ENCODE measurements at regions not wholly inside any gene's neighbourhood (a gene's known extent, or its start where the extent isn't known, plus 50 kb on each side); places are given as distances from the start of the nearest gene placed in this dataset.

DNA sequence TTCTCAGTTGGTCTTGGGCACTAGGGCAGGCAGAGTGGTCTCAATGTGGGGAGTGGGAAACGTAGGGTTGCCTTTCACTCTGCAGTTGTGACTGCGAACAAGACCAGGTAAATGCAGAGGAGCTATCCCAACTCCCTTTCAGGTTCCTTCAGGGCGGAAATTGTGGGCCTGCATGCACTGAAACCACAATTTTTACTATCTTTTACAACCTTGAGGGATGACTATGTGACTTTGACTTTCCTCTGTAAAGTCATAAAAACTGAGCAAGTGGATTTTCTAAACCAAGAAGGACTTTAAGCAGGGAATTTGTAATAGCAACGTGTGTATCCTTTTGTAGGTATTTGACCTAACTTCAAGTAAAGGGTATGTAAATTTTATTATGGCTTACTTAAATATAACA, 171.4 kb upstream of the CADPS start:
- DNase-seq (ENCODE audit: low spot score), result no peak

DNA sequence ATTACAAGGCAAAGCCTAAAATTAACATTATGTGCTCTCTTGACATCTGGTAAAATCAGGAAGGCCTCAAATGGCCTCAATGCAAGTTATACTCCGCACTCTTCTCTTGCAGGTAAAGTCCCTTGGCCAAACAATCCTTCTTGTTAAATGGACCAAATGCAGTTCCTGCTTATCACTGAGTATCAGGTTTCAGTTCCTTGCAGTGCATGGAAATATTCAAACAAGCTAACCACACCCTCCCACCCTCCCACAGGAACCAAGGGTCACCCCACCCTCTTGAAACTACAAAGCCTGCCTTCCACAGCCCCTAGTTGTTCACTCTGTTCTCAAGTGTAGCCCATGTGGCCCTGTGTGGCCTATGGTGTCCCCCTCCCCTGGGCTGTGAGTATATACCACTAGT, 171.9 kb upstream of the CADPS start:
- no peak for DNase-seq (ENCODE audit: low spot score)

DNA sequence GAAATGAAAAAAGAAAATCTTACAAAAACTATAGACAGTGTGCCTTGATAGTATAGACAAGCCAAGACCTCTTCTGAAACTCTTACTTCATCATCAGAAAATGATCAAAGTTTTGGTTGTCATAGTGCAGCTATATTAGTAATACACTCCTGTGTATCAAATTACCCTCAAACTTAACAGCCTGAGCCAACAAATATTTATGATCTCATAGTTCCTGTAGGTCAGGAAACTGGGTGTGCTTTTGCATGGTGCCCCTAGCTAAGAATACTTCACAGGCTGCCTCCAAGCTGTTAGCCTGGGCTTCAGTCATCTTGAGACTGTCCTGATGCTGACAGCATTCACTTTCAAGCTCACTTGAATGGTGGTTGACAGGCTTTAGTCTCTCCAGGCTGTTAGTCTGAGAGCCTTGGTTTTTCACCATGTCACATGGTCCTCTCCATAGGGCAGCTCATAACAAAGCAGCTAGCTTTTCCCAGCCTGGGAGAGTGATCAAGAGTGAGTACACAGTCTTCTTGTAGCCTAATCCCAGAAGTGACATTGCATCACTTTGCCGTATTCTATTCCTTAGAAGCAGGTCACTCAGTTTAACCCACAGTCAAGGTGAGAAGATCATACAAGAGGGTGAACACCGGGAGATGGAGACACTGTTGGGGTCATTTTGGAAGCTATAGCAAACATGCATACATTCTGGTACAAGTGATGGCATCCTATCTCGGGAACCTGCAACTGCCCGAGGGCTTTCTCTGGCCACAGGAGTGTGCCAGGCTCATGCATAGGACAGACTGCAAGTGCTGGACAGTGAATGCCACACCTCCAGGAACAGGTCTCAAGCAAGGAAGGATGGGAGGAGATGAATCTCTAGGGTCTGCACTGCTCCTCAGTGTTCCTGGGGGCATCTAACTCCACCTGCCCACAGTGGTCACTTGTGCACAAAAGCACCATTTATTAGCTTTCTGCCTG, 173.4 kb upstream of the CADPS start:
- DNase-seq (ENCODE audit: low spot score), result no peak

DNA sequence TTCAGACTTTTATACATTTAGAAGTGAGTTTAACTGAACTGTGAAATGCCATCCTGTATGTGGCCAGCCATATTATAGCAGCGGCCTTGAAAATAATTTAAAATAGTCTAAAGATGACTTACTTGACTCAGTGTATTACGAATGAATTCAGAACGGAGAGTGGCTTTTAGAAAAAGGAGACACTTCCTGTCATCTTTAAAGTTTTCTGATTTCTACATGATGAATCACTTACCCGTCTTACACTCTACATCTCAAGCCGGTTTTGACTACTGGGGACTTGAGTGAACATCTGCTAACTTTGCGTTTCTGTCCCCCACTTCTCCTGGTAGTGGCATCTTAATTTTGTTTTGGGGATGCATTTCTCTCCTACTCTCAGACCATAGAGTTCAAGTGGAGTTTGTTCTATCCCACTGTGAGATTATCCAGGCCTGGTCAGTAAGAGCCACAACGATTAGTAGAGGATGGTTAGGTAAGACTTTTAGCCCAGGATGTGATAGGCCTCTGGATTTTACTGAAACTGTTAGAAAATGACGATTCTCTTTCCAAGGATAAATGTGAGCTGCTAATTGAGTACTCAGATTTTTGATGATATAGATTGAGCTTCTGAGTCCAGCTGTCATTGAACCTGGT, 175.4 kb upstream of the CADPS start:
- DNase-seq (ENCODE audit: low spot score), result no peak

DNA sequence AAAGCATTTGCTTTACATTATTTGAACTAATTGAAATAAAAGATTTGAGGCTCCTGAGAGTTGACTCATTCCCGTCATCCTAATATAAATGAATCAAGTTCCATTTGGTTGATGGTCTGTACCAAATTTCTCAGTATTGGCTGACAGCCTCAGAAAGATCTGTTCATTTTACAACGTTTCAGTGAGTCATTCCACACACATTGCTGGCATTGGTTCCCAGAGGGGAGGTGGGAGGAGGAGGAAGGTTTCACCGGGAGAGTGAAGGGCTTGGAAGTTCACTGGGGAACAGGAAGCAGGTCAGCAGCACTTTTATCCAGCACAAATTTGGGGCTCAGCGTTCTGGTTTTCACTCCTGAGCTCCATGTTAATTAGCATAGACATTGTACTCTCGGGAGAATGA, 176.7 kb upstream of the CADPS start:
- DNase-seq (ENCODE audit: low spot score), result no peak

DNA sequence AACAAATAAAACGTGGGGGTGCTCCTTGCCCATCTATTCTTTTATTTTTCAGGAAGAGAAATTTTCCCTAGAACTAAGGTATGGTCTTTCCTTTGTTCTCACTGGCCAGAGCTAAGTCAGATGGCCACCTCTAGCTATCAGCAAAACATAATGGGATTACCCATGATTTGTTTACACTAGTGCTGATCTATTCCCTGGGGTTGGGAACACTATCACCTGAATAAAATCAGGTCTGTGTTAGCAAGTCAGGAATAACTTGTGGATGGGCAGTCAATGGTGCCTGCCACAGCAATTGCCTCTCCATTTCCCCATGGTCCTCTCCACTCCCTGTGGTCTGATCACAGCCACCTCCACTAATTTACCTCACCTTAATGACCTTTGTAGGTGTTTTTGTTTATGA, 181.7 kb upstream of the CADPS start:
- DNase-seq (ENCODE audit: low spot score), result no peak

DNA sequence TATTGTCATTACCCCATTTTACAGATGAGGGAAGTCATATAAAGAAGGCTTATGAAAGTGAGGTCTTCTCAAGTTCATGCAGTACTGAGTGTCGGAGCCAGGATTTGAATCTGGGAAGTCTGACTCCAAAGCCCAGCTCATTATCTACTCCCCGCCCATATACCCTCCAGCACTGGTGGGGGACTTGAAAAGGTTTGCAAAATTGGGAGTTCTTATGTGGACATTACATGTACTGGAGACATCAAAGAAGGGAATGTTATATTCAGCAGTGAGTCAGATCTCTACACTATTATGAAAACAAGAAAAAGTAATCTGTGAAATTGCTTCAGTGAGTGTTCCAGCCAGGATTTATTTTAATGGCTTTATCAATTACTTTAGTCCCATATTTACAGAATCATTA, 185.2 kb upstream of the CADPS start:
- no peak for DNase-seq (ENCODE audit: low spot score)

DNA sequence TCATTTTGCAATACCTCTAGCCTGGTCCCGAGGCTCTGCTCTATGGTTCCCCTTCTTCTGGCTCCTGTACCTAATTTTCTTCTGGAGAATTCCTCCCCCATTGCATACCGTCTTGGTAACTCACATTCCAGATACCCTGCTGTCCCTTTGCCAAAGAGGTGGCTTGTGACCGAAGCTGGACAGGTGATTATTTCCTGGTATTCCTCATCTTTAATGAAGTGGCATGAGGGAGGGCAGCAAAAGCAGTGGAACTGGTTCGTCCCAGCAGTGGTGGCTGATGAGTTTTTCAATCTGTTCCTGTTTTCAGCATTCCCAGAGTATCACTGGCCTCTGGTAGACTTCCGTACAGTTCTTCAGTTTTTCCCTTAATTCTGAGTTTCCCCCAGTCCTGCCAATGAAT, 186.2 kb upstream of the CADPS start:
- DNase-seq (ENCODE audit: low spot score), result no peak

DNA sequence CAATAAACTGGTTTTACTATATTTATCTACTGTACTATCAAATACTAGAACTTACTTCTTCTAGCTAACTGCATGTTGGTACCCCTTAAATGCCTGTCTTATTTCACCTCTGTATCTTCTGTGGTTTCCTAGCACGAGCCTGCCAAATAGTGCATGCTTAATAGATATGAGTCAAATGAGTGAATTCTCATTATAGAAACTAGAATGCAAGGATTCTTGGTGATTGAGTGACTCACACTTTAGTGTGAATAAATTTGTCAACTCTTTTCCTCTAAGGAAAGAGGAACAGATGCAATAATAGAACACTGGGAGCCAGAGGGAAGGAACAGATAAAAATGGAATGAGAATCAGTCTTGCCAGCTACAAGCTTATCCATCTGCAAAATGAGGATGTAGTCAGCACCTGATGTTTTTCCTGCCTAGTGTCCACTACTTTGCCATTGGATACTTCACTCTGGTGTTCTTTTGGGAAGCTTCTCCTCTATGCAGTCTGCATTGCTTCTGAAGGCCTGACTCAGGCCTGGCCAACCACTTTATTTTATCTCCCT, 189.1 kb upstream of the CADPS start:
- no peak for DNase-seq (ENCODE audit: low spot score)

DNA sequence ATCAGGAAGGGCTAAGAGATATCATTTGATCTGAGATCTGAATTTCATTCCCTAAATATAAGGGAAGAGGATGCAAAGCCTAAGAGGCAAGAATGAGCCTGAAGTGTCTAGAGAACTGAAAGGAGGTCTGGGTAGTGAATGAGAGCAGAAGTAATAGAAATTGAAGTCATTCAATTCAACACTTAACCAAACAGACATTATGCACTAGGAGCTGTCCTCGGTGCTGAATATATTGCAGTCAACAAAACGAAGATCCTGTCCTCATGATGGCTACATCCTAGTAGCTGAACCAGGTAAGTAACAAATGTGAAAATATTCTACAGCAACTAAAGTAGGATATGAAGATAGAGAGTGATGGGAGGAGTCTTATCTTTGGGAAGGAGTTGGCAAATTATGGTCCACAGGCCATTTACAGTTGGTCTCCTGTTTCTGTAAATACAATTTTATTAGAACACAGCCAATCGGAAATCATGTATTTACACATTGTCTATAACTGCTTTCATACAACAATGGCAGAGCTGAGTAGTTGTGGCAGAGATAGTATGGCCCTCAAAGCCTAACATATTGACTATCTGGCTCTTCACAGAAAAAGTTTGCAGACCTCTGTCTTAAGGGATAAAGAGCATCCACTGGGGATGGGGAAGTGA, 192.9 kb upstream of the CADPS start:
- DNase-seq (ENCODE audit: low spot score), result no peak

DNA sequence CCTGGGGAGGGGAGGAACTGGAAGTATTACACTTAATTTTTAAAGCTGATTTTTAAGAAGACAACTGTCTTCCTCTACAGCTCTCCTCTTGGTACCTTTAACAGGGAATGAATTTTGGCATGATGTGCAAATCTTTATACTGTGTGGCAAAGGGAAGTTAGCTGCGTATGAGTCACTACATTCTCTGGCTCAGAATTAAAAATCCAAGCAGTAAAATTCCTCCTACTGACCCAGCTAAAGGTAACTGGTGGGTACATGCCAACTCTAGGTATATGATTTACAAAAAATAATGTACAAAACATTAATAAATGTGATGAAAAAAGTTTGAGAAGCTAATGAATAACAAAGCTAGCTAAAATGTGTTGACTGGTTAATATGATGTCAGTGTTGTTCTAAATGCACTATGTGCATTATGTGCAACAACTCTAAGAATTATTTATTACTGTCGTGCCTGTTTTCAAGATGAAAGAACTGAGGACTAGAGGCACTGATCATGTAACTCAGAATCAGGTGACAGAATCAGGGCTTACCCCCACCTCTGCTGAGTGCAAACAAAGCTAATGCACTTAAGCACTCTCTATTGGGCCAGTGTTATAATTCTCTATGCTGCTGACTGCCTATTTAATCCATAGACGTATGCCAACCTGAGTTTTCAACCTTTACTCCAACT, 194.7 kb upstream of the CADPS start:
- no peak for DNase-seq (ENCODE audit: low spot score)

DNA sequence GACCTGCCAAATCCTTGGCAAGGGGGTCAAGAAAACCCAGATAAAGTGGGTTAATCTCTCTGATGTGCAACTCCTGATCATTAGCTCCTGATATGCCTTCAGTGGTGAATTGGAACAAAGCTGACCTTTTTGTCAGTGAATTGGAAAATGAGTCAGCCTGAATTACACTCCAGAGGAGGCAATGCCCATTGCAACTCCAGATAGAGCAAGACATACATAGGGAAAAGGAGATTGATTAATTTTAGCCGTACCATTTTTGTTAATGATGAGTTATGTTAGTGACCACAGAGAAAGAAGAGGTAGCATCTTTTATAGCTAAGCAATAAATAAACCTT, 195.2 kb upstream of the CADPS start:
- no peak for DNase-seq (ENCODE audit: low spot score)

DNA sequence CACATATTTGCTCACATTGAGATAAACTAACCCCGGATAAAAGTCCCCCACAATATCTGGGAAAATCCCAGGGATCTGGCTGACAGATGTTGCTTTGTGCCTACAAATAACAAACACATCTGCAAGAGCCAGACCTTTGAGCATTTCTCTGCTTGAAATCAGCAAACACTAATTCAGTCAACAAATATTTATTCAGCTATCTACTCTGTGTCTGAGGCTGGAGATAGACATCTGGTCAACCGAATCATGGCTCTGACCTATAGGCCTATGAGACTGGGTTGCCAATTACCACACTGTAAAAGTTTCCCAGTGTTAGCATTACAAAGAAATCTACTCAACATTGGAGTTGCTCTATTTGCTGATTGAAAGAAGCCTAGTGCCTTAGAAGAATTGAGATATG, 201.1 kb upstream of the CADPS start:
- no peak for DNase-seq (ENCODE audit: low spot score)

DNA sequence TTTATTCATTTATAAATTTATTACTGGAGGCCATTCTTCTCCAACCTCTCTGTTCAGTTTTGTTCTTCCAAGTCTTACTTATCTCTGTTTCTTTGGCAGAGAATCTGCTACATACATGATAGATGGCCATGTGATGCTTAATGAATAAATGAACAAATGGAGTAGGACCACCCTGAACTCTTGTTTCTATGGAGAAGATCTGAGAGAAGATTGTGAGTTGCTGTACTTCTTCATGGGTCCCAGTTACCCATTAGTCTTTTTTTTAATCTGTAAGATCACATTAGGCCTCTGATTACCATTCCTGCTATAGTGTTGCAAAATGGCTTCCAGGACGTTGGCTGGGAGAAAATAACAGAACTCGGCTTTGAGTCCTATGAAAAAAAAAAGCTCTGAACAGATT, 191.9 kb upstream of the SYNPR start:
- DNase-seq (ENCODE audit: low spot score), result no peak

DNA sequence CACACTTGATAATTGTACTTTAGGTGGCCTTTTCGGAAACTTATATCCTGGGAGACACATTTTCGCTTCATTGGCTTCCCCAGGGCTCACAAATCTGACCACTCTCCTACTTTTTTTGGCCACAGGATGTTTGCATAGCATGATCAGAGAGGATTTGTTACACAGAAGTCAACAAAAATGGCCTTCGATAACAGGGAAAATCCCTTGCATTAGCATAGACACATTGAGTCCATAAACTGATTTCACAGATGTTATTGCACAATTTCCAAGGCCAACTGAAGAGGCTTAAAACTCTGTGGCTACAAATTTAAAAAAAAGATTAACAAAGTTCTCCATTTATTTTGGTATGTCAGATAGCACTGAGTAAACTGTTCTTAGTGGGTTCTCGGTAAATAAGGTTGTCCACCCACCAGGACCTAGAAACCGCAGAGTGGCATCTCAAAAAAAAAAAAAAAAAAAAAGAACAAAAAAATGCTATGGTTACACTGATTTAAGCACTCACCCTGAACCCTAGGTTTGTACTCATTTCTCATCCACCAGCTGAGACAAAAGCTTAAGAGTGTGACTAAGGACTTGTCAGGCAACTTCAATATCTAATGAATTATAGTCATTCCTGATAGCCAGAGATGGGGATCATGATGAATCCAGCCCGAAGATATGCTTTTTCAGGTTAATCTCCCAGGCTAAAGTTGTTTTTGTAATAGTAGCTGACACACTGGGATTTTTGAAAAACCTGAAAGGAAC, 188.9 kb upstream of the SYNPR start:
- DNase-seq (ENCODE audit: low spot score), result no peak

DNA sequence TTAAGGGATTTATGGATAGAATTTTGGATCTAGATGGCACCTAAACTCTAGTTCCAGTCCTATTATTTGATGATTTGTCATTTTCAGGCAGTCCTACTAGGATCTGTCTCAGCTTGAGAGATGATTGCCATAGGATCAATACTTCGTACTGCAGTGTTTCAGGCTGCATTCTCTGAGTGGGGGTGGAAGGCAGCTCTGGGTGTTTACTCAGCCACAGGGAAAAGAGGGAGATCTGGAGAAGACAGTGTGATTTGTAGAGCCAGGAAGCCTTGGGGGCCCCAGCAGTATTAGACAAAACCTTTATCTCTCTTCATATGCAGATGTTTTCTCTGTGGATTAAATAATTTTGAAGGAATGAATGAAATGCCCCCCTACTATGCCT, 188.4 kb upstream of the SYNPR start:
- DNase-seq (ENCODE audit: low spot score), result no peak

DNA sequence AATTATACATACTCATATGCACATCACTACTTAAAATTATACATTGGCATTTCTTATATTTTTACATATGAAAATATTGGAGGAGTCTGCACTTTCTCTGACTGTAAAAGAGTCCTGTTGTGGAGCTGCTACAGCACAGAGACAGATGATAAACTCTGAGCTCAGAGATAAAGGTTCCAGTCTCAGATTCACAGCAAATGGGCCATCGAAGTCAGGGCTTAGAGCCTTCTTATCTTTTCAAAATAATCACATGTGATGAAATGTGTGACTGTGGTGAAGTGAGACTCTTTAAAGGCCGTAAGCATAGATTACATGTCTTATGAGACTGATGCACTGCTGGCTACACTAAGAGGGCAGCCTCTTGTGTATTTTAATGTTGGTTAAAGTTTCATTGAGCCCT, 187.5 kb upstream of the SYNPR start:
- no peak for DNase-seq (ENCODE audit: low spot score)

DNA sequence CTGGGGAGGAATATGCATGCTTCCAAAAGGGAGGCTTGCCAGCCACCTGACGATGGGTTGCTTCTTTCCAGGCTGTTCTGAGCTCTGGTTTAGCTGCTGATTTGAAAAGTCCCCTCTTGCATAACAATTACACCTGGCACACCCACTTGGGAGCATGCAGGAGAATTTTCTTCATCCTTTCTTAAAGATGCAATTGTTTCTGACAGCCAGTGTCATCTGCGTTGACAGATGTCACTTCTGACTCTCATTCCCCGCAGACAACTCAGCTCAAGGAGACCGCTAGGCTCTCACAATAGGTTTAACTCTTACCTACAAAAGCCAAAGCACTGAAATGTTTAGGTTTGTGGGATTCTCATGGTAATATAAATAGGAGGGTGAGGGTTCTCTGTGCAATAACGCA, 185.6 kb upstream of the SYNPR start:
- no peak for DNase-seq (ENCODE audit: low spot score)

DNA sequence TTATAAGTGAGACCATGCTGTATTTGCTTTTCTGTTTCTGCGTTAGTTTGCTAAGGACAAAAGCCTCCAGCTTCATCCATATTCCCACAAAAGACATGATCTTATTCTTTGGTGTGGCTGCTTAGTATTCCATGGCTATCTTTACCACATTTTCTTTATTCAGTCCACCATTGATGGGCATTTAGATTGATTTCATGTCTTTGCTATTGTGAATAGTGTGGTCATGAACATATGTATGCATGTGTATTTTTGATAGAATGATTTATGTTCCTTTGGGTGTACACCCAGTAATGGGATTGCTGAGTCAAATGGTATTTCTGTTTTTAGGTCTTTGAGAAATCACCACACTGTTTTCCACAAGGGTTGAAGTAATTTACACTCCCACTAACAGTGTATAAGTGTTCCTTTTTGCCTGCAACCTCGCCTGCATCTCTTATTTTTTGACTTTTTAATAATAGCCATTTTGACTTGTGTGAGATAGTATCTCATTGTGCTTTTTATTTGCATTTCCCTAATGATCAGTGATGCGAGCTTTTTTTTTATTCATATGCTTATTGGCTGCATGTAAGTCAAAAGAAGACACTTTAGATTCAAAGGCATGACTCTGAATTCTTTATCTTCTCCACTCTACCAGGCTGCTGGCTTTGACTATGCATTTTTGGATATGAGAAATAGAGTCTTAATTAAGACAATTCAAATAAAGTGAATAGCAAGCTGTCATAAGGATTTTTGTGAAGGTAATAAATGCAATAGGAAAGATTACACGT, 183.3 kb upstream of the SYNPR start:
- no peak for DNase-seq (ENCODE audit: low spot score)

DNA sequence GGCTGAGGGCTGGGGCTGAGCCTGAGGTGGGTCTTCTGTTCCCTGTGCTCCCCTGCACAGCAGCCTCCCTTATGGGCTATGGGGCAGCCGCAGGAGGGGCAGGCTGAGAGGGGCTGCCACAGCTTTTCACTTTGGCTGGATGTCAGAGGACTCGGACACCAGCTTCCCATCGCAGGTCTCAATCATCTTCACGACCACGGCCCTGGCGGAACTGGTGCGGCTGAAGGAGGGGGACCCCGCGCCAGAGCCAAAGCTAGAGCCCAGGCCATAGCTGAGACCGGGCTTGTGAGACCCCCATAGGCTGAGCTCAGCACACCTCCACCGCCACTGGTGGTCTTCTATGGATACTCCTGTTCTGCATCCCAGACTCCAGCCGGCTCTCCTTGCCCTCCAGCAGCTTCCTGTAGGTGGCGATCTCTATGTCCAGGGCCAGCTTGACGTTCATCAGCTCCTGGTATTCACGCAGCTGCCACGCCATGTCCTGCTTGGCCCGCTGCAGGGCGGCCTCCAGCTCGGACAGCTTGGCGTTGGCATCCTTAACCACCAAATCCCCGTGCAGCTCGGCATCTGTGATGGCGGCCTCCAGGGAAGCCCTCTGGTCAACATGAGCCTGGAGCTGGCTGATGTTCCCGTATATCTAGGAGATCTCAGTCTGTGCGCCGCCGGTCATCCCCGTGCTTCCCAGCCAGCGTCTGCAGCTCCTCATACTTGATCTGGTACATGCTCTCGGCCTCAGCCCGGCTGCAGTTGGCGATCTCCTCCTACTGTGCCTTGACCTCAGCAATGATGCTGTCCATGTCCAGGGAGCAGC, 181.7 kb upstream of the SYNPR start:
- DNase-seq (ENCODE audit: low spot score), result no peak
